ENCODE measurements at regions not wholly inside any gene's neighbourhood (a gene's known extent, or its start where the extent isn't known, plus 50 kb on each side); places are given as distances from the start of the nearest gene placed in this dataset.

GRCh38 chr9:33637881-33638280, 113.8 kb downstream of the ANKRD18B start:
- H3K9me3 Mint-ChIP-seq (ENCODE audit: insufficient read depth): no peaks in the 10 kb centered on the region
- H3K4me3 ChIP-seq (ENCODE audit: control extremely low read depth in 1 of 5, extremely low read depth in 1 of 5, insufficient read depth in 1 of 5, low read depth in 2 of 5, low read length in 4 of 5): no peak overlapping the region
- WGBS (ENCODE audit: insufficient coverage): 70% methylated on average over 7 of the region's 8 CpGs
- no peaks in the 10 kb centered on the region for H3K4me1 ChIP-seq (ENCODE audit: control insufficient read depth in 2 of 2, insufficient read depth in 2 of 2, low read length in 2 of 2)
- no peak for TF ChIP-seq EZH2 (IDR thresholded peaks at IDR 0.05; ENCODE audit: borderline replicate concordance, insufficient read depth, low read depth, low read length, poor library complexity, severe bottlenecking)
- TF ChIP-seq, protein P1, sequence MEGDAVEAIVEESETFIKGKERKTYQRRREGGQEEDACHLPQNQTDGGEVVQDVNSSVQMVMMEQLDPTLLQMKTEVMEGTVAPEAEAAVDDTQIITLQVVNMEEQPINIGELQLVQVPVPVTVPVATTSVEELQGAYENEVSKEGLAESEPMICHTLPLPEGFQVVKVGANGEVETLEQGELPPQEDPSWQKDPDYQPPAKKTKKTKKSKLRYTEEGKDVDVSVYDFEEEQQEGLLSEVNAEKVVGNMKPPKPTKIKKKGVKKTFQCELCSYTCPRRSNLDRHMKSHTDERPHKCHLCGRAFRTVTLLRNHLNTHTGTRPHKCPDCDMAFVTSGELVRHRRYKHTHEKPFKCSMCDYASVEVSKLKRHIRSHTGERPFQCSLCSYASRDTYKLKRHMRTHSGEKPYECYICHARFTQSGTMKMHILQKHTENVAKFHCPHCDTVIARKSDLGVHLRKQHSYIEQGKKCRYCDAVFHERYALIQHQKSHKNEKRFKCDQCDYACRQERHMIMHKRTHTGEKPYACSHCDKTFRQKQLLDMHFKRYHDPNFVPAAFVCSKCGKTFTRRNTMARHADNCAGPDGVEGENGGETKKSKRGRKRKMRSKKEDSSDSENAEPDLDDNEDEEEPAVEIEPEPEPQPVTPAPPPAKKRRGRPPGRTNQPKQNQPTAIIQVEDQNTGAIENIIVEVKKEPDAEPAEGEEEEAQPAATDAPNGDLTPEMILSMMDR (IDR thresholded peaks at IDR 0.05): no peak
- DNase-seq (no peak), ATAC-seq (ENCODE audit: low read depth) (no peak)
- no peak overlapping the region for H3K4me2 ChIP-seq (replicated peaks; ENCODE audit: low read depth, low read length, poor library complexity, severe bottlenecking)
- H3K27ac ChIP-seq (ENCODE audit: low read length in 2 of 2): no peak overlapping the region
- ChIA-PET CTCF (interaction anchor here (1.1 to 3.2 kb wide), 3 partner anchors 14 to 214 kb away, joined by 3 to 15 read pairs (median 4); no protein-coding TSS in a partner anchor), POLR2A (no interaction called here)
- peaks cover 63% of the 10 kb centered on the region for H3K27me3 Mint-ChIP-seq
- no peak overlapping the region for H3K9ac ChIP-seq (ENCODE audit: low read length)
- H3K79me2 ChIP-seq (ENCODE audit: control insufficient read depth, insufficient read depth, low read length): no peaks in the 10 kb centered on the region
- H3K4me3 Mint-ChIP-seq: no peak overlapping the region
- peaks cover 0 to 27% (median 19%) of the 10 kb centered on the region in 4 experiments for H3K27me3 ChIP-seq (replicated peaks in 1 of 4; ENCODE audit: control extremely low read depth in 1 of 4, control insufficient read depth in 3 of 4, insufficient read depth in 4 of 4, low read length in 3 of 4)
- no peaks in the 10 kb centered on the region for H3K36me3 ChIP-seq (replicated peaks in 1 of 2; ENCODE audit: control extremely low read depth in 1 of 2, control insufficient read depth in 1 of 2, extremely low read depth in 1 of 2, insufficient read depth in 2 of 2, low read length in 1 of 2)
- H3K27ac Mint-ChIP-seq: no peak overlapping the region
- intact Hi-C loops (cut with micrococcal nuclease): no loop called here
- no peak overlapping the region for H2AFZ ChIP-seq (ENCODE audit: insufficient read depth, low read depth, low read length, poor library complexity, severe bottlenecking)
- no peaks in the 10 kb centered on the region for H3K9me3 ChIP-seq (ENCODE audit: control extremely low read depth in 1 of 3, control insufficient read depth in 2 of 3, insufficient read depth in 1 of 3, low read length in 2 of 3)
- no peaks in the 10 kb centered on the region for H3K4me1 Mint-ChIP-seq
- no peaks in the 10 kb centered on the region for H4K20me1 ChIP-seq (ENCODE audit: control insufficient read depth, insufficient read depth, low read length, poor library complexity, severe bottlenecking)

DNA sequence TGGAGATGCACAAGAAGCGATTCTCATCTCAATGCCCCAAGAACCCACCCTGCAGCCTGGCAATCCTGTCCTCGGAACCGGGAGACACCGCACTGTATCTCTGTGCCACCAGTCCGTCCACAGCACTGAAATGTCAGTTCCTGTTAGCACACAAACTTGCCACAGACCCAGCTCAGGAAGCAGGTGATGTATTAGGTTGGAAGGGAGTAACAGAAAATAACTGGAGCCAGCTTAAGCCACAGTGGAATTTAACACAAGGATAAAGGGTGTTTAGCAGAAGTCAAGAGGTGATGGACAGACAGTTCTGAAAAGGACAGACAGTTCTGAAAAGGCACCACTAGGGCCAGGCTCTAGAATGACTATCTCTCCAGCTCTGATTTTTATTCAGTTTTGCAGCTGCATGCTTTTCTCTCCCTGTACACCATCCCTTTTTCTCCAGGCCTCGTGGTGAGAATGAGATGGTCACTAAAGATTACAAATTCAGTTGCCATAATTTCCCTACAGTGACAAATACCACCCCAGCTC, 114.4 kb downstream of the ANKRD18B start:
- Mint-ChIP-seq H3K27me3 (peaks cover 65% of the 10 kb centered on the region), H3K9me3 (ENCODE audit: insufficient read depth) (no peaks in the 10 kb centered on the region), H3K4me1 (no peaks in the 10 kb centered on the region), H3K27ac (no peak overlapping the region), H3K4me3 (no peak overlapping the region)
- H3K27ac ChIP-seq (ENCODE audit: low read length in 2 of 2): no peak overlapping the region
- intact Hi-C loops (cut with micrococcal nuclease): no loop called here
- H3K36me3 ChIP-seq (replicated peaks in 1 of 2; ENCODE audit: control extremely low read depth in 1 of 2, control insufficient read depth in 1 of 2, extremely low read depth in 1 of 2, insufficient read depth in 2 of 2, low read length in 1 of 2): no peaks in the 10 kb centered on the region
- H3K4me1 ChIP-seq (ENCODE audit: control insufficient read depth in 2 of 2, insufficient read depth in 2 of 2, low read length in 2 of 2): no peaks in the 10 kb centered on the region
- H3K9ac ChIP-seq (ENCODE audit: low read length): no peak overlapping the region
- POLR2A ChIA-PET: no interaction called here
- CTCF ChIA-PET: interaction anchor here (0.6 to 3.2 kb wide), 5 partner anchors 12 to 214 kb away, joined by 3 to 15 read pairs (median 4); no protein-coding TSS in a partner anchor
- no peaks in the 10 kb centered on the region for H3K79me2 ChIP-seq (ENCODE audit: control insufficient read depth, insufficient read depth, low read length)
- no peaks in the 10 kb centered on the region for H3K9me3 ChIP-seq (ENCODE audit: control extremely low read depth in 1 of 3, control insufficient read depth in 2 of 3, insufficient read depth in 1 of 3, low read length in 2 of 3)
- no peak for ATAC-seq (ENCODE audit: low read depth)
- H3K4me2 ChIP-seq (replicated peaks; ENCODE audit: low read depth, low read length, poor library complexity, severe bottlenecking): no peak overlapping the region
- TF ChIP-seq EZH2 (IDR thresholded peaks at IDR 0.05; ENCODE audit: borderline replicate concordance, insufficient read depth, low read depth, low read length, poor library complexity, severe bottlenecking): no peak
- TF ChIP-seq, protein P1 (IDR thresholded peaks at IDR 0.05): no peak
- H4K20me1 ChIP-seq (ENCODE audit: control insufficient read depth, insufficient read depth, low read length, poor library complexity, severe bottlenecking): no peaks in the 10 kb centered on the region
- H3K4me3 ChIP-seq (ENCODE audit: control extremely low read depth in 1 of 5, extremely low read depth in 1 of 5, insufficient read depth in 1 of 5, low read depth in 2 of 5, low read length in 4 of 5): no peak overlapping the region
- no peak for DNase-seq
- peaks cover 0 to 27% (median 18%) of the 10 kb centered on the region in 4 experiments for H3K27me3 ChIP-seq (replicated peaks in 1 of 4; ENCODE audit: control extremely low read depth in 1 of 4, control insufficient read depth in 3 of 4, insufficient read depth in 4 of 4, low read length in 3 of 4)
- 14% methylated on average over 5 of the region's 6 CpGs for WGBS (ENCODE audit: insufficient coverage)
- H2AFZ ChIP-seq (ENCODE audit: insufficient read depth, low read depth, low read length, poor library complexity, severe bottlenecking): no peak overlapping the region

Data from B cell (primary cell).